HG03108 (cell line): ENCODE measurements at regions not wholly inside any gene's neighbourhood (a gene's known extent, or its start where the extent isn't known, plus 50 kb on each side); places are given as distances from the start of the nearest gene placed in this dataset.

ENCODE experiments used
- ATAC-seq: cut with Tn5 transposase; IDR thresholded peaks from one replicate; pipeline ENCODE4 v1.9.1; 2021; ENCODE audit warnings: moderate library complexity; ENCODE audit not compliant: unreplicated experiment

DNA sequence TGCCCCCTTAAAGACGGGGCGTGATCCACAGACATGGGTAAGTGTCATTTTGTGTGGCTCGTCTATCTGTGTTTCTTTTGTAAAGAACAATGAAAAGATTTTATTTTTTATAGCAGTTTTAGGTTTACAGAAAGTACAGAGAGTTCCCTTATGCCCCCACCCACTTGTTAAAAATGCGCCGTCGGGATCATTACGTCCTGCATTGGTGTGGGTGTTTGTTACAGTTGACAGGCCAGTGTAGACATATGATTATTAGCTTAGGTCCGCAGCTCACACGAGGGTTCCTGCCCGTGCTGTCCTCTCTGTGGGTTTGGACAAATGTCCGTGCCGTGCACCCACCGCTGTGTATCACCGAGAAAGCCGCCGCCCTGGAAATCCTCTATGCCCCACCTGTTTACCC lies 50.5 kb downstream of the RGS12 start:
- no peak for ATAC-seq

DNA sequence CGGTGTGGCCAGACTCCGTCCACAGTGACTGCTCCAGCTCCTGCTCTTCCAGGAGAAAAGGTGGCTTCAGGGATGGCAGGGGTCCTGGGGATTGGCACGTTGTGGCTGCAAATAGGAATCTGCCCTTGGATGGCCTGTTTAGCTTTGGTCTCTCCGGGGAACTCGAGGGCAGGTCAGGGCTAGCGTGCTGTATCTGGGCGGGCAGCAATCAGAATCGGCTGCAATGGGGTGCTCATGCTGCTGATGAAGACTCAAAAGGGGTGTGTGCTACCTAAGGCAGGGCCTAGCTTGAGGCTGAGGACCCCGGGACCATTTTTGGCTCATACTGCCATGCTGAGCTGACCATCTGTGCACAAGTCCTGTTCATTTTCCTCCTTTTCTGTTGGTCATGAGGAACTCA lies 51.3 kb downstream of the RGS12 start:
- ATAC-seq: no peak

DNA sequence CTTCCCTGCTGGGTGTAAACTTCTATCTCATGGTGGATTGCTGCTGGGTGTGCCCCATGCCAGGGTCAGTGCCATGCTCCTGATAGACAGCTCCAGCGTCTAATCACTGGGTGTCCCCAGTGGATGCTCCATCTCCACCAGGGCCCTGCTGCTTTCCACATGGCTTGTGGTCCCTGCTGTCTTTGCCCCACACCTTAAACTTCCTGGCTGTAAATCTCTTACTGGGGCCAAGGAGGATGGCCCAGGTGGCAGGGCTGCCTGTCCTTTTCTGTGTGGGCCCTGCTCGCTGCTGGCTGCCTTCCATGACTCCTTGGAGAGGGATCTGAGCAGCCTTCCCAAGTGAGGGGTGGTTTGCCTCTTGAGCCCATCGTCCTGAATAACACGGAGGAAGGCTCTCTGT lies 51.8 kb downstream of the RGS12 start:
- ATAC-seq: no peak

DNA sequence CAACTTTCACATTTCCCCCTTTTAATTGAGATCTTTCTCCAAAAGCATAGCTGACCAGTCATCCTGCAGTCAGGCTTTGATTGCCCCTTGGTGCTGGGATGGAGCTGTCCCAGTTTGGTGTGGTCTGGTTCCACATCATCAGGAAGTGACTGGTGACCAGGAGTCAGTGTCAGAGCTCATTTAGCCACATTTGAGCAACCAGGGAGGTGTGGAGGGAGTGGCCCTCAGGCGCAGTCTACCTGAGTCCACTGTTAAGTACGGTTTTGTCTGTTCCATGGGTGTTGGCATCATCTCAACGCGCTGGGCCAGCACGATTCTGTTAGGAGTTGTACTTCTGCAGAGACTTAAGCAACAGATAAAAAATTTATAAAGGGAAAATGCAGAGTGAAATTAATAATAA lies 52.6 kb downstream of the RGS12 start:
- no peak for ATAC-seq

- no peak for ATAC-seq
These were observed 53.3 kb downstream of the RGS12 start for GRCh38 chr4:3346146-3346545.

- no peak for ATAC-seq
These were observed 55.0 kb downstream of the RGS12 start for GRCh38 chr4:3347871-3348270.

- no peak for ATAC-seq
These were observed 55.8 kb downstream of the RGS12 start for GRCh38 chr4:3348621-3349020.

GRCh38 chr4:3349116-3349515 lies 56.3 kb downstream of the RGS12 start:
- no peak for ATAC-seq

DNA sequence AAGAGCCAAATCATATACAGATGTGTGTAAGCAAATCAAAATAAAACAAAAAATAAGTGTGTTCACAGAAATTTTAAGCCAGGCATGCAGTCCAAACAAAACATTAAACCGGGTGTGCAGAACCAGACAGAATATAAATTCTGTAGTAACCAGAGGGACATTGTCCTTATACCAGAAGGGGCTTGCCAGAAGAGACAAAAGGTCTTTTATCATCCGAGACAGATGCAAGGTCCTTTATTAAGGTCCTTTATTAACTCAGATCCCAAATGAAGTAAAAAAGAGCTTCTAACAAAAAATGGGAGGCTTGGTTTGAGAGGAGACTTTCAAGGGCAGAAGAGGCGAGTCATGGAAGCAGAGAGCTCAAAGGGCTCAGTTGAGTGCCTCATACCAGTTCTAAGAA lies 59.2 kb downstream of the RGS12 start:
- no peak for ATAC-seq

- no peak for ATAC-seq
These were observed 59.7 kb downstream of the RGS12 start for GRCh38 chr4:3352505-3352904.

DNA sequence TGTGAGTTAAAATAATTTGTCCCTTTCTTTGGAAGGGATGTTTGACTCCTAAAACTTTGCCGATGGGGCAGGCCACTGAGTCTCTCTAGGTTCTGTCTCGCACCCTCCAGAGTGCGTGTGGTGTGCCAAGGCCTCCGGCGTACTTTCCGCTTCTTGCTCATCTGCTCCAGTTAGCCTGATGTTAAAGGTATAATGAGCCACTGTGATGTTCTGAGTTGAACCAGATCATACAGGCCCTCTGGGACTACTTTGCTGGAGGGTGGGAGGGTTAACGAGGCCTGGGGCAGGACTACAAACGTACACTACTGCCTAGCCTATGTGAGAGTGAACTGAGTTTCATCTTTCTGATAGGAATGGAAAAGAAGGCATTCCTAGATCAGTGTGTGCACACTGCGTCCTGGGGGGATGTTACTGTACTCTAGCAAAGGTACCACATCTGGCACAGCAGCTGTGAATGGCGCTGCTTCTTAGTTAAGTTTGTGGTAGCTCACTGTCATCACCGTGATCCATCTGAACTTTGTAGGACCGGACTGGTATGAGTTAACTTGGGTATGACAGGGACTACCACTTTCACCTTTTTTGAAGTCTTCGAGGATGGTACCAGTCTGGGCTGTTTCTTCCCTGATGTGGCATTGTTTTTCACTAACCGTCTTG lies 60.2 kb downstream of the RGS12 start:
- no peak for ATAC-seq

GRCh38 chr4:3353752-3354454 lies 61.1 kb downstream of the RGS12 start:
- ATAC-seq: no peak

GRCh38 chr4:3354455-3354811 lies 61.6 kb downstream of the RGS12 start:
- no peak for ATAC-seq

- peak; percentile 92 for ATAC-seq
These were observed 62.5 kb downstream of the RGS12 start for GRCh38 chr4:3355266-3355748.

DNA sequence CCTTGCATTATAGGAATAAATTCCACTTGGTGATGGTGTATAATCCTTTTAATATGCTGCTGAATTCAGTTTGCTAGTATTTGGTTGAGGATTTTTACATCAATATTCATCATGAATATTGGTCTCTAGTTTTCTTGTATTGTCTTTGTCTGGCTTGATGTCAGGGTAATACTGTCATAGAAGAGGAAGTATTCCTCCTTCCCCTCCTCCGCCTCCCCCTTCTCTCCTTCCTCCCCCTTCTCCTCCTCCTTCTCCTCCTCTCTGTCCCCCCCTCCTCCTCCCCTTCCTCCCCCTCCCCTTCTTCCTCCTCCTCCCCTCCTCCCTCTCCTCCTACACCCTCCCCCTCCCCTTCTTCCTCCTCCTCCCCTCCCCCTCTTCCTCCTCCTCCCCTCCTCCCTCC lies 65.8 kb downstream of the RGS12 start:
- ATAC-seq: no peak

- ATAC-seq: no peak
These were observed 68.0 kb downstream of the RGS12 start for GRCh38 chr4:3360777-3361176.

DNA sequence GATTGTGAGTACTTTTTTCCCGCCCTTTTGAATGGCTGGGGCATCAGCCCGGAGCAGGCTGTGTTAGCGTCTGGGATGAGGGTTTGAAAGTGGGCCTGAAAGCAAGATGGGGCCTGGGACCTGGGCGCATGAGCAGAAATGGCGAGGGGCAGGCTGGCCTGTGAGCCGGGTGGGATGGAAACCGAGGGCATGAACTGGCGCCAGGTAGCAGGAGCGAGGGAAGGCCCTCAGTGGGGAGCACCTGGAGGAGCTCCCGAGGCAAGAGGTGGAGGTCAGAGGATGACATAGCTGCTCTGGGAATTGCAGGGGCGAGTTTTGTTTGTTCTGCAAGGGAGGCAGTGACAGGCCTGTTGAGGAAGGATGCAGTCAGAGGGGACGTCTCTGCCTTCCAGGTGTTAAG lies 68.6 kb downstream of the RGS12 start:
- ATAC-seq: no peak

- no peak for ATAC-seq
These were observed 69.1 kb downstream of the RGS12 start for GRCh38 chr4:3361896-3362295.

GRCh38 chr4:3362431-3363287 lies 69.8 kb downstream of the RGS12 start:
- no peak for ATAC-seq

DNA sequence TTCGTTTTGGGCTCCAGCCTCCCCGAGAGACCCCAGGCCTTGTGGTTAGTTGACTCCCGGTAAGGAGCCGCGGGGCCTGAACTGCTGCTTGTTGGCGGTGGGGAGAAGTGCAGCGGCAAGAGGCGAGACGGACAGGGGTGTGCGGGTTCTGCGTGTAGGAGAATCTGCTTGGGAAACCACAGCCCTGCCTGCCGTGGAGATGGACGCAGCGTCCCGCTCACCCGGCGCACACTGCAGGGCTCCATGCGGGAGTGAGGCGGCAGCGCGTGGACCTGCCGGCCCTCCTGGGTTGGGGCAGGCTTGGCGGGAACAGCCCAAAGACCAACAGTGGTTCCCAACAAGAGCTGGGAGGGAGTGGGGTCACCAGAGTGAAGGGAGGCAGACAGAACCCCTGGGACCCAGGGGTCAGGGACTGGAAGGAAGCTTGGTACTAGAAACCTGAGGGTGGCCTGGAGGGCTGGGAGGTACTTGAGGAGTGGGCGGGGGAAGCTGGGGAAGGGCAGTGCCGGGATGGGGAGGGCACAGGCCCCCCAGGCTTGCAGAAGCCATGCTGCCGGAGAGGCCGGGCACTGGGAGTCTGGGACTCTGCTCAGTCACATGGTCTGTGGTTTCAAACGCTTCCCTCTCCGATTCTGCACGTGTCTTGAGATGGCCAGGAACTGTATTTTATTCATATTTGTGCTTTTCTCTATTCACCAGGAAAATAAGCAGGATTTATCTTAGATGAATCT lies 70.8 kb downstream of the RGS12 start:
- no peak for ATAC-seq

DNA sequence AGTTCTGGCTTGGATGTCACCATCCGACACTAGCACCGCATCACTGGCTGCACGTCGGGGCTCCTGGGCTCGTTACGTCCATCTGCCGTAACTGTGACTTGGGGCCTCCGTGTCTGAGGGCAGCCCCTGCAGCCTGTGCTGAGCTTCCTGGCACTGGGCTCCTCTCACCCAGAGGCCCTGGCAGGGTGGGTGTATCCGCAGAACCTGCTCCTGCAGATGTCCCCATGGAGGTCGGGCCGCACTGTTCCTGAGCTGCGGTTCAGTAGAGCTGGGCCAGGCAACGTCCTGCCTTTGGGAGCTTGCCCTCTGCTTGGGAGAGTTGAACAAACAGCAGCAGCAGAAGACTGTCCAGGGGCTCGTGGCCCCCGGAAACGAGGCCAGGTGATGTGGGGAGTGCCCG lies 71.4 kb downstream of the RGS12 start:
- ATAC-seq: no peak
